HL-60 (cell line): ENCODE measurements at regions not wholly inside any gene's neighbourhood (a gene's known extent, or its start where the extent isn't known, plus 50 kb on each side); places are given as distances from the start of the nearest gene placed in this dataset.

ENCODE experiments used
- CTCF ChIP-seq: IDR thresholded peaks from one replicate; pipeline ENCODE4 v1.5.1; 2011; ENCODE audit warnings: low read length, control low read depth, inconsistent platforms; ENCODE audit not compliant: insufficient read depth
- REST ChIP-seq: IDR thresholded peaks from 2 replicates; pipeline ENCODE4 v1.6.1; 2012; ENCODE audit warnings: low read depth; ENCODE audit not compliant: insufficient replicate concordance

DNA sequence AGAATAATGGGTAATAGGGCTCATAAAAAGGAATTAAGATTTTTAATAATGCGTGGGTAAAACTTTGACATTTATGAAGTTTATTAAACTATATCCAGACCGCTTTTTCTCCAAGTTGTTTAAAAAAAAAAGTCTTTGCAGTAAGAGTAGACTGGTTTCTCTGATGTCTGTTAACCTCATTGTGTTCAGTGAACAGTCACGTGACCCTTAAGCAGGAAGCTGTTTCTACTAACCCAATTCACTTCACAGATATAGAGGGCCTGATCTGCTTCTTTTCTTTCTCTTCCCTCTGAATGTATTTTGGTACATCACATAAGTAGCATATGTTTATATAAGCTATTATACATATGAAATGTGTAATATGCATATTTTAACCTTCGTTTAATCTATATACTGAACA is 1011.3 kb upstream of the CELF4 start:
- TF ChIP-seq CTCF: no peak
- no peak for TF ChIP-seq REST
